ENCODE measurements at regions not wholly inside any gene's neighbourhood (a gene's known extent, or its start where the extent isn't known, plus 50 kb on each side); places are given as distances from the start of the nearest gene placed in this dataset.

DNA sequence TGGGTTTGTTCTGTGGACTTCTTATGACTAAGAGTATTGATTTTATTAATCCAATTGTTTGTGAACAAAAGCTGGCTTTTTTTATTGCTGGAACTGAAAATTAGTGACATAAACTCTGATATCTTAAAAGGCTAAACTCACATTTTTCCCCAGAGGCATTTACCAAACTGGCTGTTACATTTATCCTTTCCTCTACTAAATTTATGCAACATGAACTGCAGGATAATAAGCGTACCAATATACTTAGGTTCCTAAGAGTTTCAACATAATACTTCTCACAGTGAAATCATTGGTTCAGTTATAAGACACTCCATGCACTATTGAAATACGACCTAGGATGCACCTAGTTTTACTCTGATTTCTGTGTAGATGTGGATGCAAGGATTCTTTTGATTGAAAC is 560.8 kb upstream of the WWC1 start:
- no peak for DNase-seq (ENCODE audit: extremely low spot score)
- POLR2A ChIA-PET = no interaction called here
- CTCF ChIA-PET = no interaction called here
- TF ChIP-seq CTCF (IDR thresholded peaks at IDR 0.05; ENCODE audit: control extremely low read depth, extremely low read depth, low read depth, missing control alignments) = no peak

- TF ChIP-seq CTCF (IDR thresholded peaks at IDR 0.05; ENCODE audit: control extremely low read depth, extremely low read depth, low read depth, missing control alignments) = no peak
- DNase-seq (ENCODE audit: extremely low spot score) = no peak
- ChIA-PET CTCF (interaction anchor here (3.0 kb wide), 1 partner anchor 9 kb away, joined by 15 read pairs; no protein-coding TSS in a partner anchor), POLR2A (no interaction called here)
These were observed 559.5 kb upstream of the WWC1 start for GRCh38 chr5:167731951-167732350.

DNA sequence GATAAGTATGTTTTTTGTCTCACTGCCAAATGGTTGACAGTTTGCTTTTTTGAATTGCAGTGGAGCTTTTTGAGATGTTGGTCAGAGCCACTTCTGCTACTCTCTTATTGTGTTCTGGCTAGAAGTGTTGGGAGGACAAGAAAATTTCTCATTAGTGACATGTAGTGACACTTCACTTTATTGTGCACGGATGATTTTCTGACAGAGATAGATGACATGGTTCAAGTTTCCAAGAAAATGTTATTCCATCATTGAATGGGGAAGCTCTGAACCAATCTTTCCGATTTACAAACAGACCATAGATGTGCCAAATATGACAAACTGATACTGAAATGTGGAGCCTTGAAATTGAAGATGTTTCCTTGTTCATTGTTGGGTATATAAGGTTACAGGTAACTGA is 558.9 kb upstream of the WWC1 start:
- no peak for TF ChIP-seq CTCF (IDR thresholded peaks at IDR 0.05; ENCODE audit: control extremely low read depth, extremely low read depth, low read depth, missing control alignments)
- DNase-seq (ENCODE audit: extremely low spot score) = no peak
- ChIA-PET CTCF (interaction anchor here (3.0 kb wide), 1 partner anchor 10 kb away, joined by 15 read pairs; no protein-coding TSS in a partner anchor), POLR2A (no interaction called here)

- no peak for TF ChIP-seq CTCF (IDR thresholded peaks at IDR 0.05; ENCODE audit: control extremely low read depth, extremely low read depth, low read depth, missing control alignments)
- no peak for DNase-seq (ENCODE audit: extremely low spot score)
- CTCF ChIA-PET = interaction anchor here (1.9 kb wide), 1 partner anchor 10 kb away, joined by 5 read pairs; no protein-coding TSS in a partner anchor
- POLR2A ChIA-PET = no interaction called here
These were observed 554.5 kb upstream of the WWC1 start for GRCh38 chr5:167736992-167737391.

GRCh38 chr5:167743695-167744464 is 547.6 kb upstream of the WWC1 start:
- no peak for DNase-seq (ENCODE audit: extremely low spot score)
- POLR2A ChIA-PET = no interaction called here
- TF ChIP-seq CTCF (IDR thresholded peaks at IDR 0.05; ENCODE audit: control extremely low read depth, extremely low read depth, low read depth, missing control alignments) = no peak
- CTCF ChIA-PET = interaction anchor here (1.6 kb wide), 2 partner anchors 8 to 20 kb away, joined by 4 to 5 read pairs; no protein-coding TSS in a partner anchor

GRCh38 chr5:167745868-167746267 is 545.6 kb upstream of the WWC1 start:
- POLR2A ChIA-PET = no interaction called here
- CTCF ChIA-PET = interaction anchor here (0.7 to 1.4 kb wide), 2 partner anchors 8 to 24 kb away, joined by 3 to 5 read pairs; no protein-coding TSS in a partner anchor
- no peak for DNase-seq (ENCODE audit: extremely low spot score)
- TF ChIP-seq CTCF (IDR thresholded peaks at IDR 0.05; ENCODE audit: control extremely low read depth, extremely low read depth, low read depth, missing control alignments) = no peak

Measured in GM10248 (cell line).